Endothelial cell (in vitro differentiated cells): ENCODE measurements at regions not wholly inside any gene's neighbourhood (a gene's known extent, or its start where the extent isn't known, plus 50 kb on each side); places are given as distances from the start of the nearest gene placed in this dataset.

ENCODE experiments used
- DNase-seq: peaks from one replicate; pipeline ENCODE4 v3.0.0; 2021; ENCODE audit warnings: low spot score
- H3K27ac Mint-ChIP-seq: one replicate; pipeline ENCODE4 v1.8.0; 2021; ENCODE audit warnings: mixed read lengths, inconsistent platforms; ENCODE audit not compliant: unreplicated experiment
- H3K27me3 Mint-ChIP-seq: one replicate; pipeline ENCODE4 v1.8.0; 2021; ENCODE audit warnings: mild to moderate bottlenecking, moderate library complexity, mixed read lengths, inconsistent platforms; ENCODE audit not compliant: unreplicated experiment
- H3K36me3 Mint-ChIP-seq: one replicate; pipeline ENCODE4 v1.8.0; 2021; ENCODE audit warnings: mild to moderate bottlenecking, low read depth, mixed read lengths, inconsistent platforms; ENCODE audit not compliant: unreplicated experiment
- H3K4me1 Mint-ChIP-seq: one replicate; pipeline ENCODE4 v1.8.0; 2021; ENCODE audit warnings: mild to moderate bottlenecking, mixed read lengths, inconsistent platforms; ENCODE audit not compliant: unreplicated experiment
- H3K4me3 Mint-ChIP-seq: one replicate; pipeline ENCODE4 v1.8.0; 2021; ENCODE audit warnings: mild to moderate bottlenecking, mixed read lengths, inconsistent platforms; ENCODE audit not compliant: unreplicated experiment
- H3K9me3 Mint-ChIP-seq: one replicate; pipeline ENCODE4 v1.8.0; 2021; ENCODE audit warnings: mixed read lengths, inconsistent platforms; ENCODE audit not compliant: unreplicated experiment
- TF ChIP-seq, protein P1 (sequence below): fragments of 200-600 bp; sonication (generic); IDR thresholded peaks from one replicate; pipeline ENCODE4 v1.5.0; 2021; ENCODE audit warnings: antibody characterized with exemption; ENCODE audit not compliant: unreplicated experiment

GRCh38 chr5:1661311-1661710 lies 137.6 kb upstream of the LPCAT1 start:
- no peak overlapping the region for H3K4me3 Mint-ChIP-seq
- H3K27ac Mint-ChIP-seq: no peak overlapping the region
- peaks cover 26% of the 10 kb centered on the region for H3K27me3 Mint-ChIP-seq
- peaks cover 6% of the 10 kb centered on the region for H3K4me1 Mint-ChIP-seq
- TF ChIP-seq, protein P1, sequence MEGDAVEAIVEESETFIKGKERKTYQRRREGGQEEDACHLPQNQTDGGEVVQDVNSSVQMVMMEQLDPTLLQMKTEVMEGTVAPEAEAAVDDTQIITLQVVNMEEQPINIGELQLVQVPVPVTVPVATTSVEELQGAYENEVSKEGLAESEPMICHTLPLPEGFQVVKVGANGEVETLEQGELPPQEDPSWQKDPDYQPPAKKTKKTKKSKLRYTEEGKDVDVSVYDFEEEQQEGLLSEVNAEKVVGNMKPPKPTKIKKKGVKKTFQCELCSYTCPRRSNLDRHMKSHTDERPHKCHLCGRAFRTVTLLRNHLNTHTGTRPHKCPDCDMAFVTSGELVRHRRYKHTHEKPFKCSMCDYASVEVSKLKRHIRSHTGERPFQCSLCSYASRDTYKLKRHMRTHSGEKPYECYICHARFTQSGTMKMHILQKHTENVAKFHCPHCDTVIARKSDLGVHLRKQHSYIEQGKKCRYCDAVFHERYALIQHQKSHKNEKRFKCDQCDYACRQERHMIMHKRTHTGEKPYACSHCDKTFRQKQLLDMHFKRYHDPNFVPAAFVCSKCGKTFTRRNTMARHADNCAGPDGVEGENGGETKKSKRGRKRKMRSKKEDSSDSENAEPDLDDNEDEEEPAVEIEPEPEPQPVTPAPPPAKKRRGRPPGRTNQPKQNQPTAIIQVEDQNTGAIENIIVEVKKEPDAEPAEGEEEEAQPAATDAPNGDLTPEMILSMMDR: no peak
- H3K9me3 Mint-ChIP-seq: peaks cover 7% of the 10 kb centered on the region
- DNase-seq: no peak
- peaks cover 6% of the 10 kb centered on the region for H3K36me3 Mint-ChIP-seq

GRCh38 chr5:1660511-1660910 lies 136.8 kb upstream of the LPCAT1 start:
- Mint-ChIP-seq H3K36me3 (peaks cover 6% of the 10 kb centered on the region), H3K4me3 (no peak overlapping the region), H3K27me3 (peaks cover 19% of the 10 kb centered on the region), H3K4me1 (peaks cover 3% of the 10 kb centered on the region), H3K27ac (no peak overlapping the region), H3K9me3 (peaks cover 2% of the 10 kb centered on the region)
- DNase-seq: no peak
- TF ChIP-seq, protein P1: no peak

DNA sequence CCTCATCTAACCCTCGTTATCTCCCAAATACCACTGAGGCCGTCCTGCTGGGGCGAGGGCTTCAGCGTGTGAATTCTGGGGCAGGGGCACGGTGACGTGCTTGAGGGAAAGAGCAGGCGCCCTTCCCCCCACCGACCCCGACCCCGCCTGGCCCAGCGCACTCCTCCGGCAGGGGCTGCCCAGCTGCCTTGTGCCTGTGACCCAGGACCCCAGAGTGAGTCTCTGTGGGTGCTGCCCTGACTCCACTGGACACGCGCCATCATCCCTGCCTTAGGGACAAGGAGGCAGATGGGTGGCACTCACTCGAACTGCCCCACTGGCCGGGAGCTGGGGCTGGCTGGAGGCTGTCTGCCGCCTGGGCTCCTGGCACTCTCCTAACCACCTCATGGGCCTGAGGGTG lies 136.2 kb upstream of the LPCAT1 start:
- TF ChIP-seq, protein P1: no peak
- DNase-seq: no peak
- H3K36me3 Mint-ChIP-seq: peaks cover 6% of the 10 kb centered on the region
- H3K9me3 Mint-ChIP-seq: no peaks in the 10 kb centered on the region
- peaks cover 3% of the 10 kb centered on the region for H3K4me1 Mint-ChIP-seq
- no peak overlapping the region for H3K27ac Mint-ChIP-seq
- H3K4me3 Mint-ChIP-seq: no peak overlapping the region
- H3K27me3 Mint-ChIP-seq: peaks cover 14% of the 10 kb centered on the region

DNA sequence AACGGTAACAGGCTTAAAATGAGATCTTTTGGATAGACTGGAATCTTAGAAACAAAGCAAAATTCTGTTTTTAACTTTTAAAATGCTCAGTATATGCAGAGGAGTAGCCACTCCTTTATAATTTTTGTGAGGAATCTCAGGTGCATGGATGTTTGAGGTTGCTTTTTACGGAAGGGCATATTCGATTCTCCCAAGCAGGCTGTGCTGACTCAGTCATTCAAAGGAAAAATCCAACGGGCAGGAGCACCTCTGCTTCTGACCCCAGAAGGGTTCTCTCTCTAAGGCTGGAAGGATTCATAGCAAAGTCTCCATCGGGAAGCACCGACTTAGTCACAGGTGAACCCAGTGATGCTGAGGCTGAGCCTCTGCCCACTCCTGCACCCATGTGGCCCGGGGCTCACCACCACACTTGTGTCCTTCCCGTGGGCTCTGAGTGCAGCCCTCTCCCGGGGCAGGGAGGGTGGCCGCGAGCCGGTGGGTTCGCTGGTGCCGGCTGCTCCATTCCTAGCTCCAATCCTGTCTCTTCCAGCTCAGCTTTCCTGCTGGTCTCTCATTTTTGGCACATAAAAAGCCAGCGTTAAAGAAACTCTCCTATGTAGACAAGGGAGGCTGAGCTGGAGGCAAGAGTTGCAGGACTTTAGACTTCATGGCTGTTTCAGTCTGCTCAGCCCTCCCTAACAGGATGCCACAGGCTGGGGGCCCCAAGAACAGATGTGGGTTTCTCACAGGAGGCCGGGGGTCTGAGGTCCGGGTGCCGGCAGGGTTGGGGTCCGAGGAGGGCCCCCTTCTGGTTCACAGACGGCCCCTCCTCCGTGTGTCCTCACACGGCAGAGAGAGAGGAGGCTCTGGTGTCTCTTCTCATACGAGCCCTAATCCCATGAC lies 135.6 kb upstream of the LPCAT1 start:
- H3K27me3 Mint-ChIP-seq: peaks cover 11% of the 10 kb centered on the region
- H3K27ac Mint-ChIP-seq: no peak overlapping the region
- peaks cover 6% of the 10 kb centered on the region for H3K36me3 Mint-ChIP-seq
- no peaks in the 10 kb centered on the region for H3K9me3 Mint-ChIP-seq
- peaks cover 3% of the 10 kb centered on the region for H3K4me1 Mint-ChIP-seq
- DNase-seq: no peak
- H3K4me3 Mint-ChIP-seq: no peak overlapping the region
- TF ChIP-seq, protein P1: no peak

GRCh38 chr5:1658665-1659064 lies 134.9 kb upstream of the LPCAT1 start:
- Mint-ChIP-seq H3K27me3 (peaks cover 11% of the 10 kb centered on the region), H3K4me1 (peaks cover 3% of the 10 kb centered on the region), H3K9me3 (no peaks in the 10 kb centered on the region), H3K4me3 (no peak overlapping the region), H3K36me3 (peaks cover 6% of the 10 kb centered on the region), H3K27ac (peak overlapping the region; percentile 70)
- TF ChIP-seq, protein P1: no peak
- DNase-seq: no peak
